NOMO-1 treated with DMSO at 0.1 percent for 48 hours (cell line): ENCODE measurements at regions not wholly inside any gene's neighbourhood (a gene's known extent, or its start where the extent isn't known, plus 50 kb on each side); places are given as distances from the start of the nearest gene placed in this dataset.
"Not testable (repeated sequence)": the region's sequence is repeated elsewhere in the genome, so short reads cannot be mapped to it uniquely, and the experiment has no call there.

Experiments used
- DNase-seq: peaks from one replicate; lab custom pipeline; 2025; ENCODE audit not compliant: unreplicated experiment; lab: John Stamatoyannopoulos, UW

- DNase-seq, result no peak
Observed at GRCh38 chrX:63285375-63285774, 65.8 kb downstream of the SPIN4 start.

GRCh38 chrX:63284659-63285058, 66.5 kb downstream of the SPIN4 start:
- no peak for DNase-seq

- DNase-seq, result no peak
Observed at GRCh38 chrX:63283348-63283747, 67.8 kb downstream of the SPIN4 start.

- no peak for DNase-seq
Observed at GRCh38 chrX:63282828-63283227, 68.3 kb downstream of the SPIN4 start.

GRCh38 chrX:63282077-63282476, 69.1 kb downstream of the SPIN4 start:
- DNase-seq, result no peak

GRCh38 chrX:63281465-63281864, 69.7 kb downstream of the SPIN4 start:
- no peak for DNase-seq

GRCh38 chrX:63277394-63277793, 73.7 kb downstream of the SPIN4 start:
- DNase-seq, result not testable (repeated sequence)

- DNase-seq, result no peak
Observed at GRCh38 chrX:63275127-63275526, 76.0 kb downstream of the SPIN4 start.

GRCh38 chrX:63270873-63271272, 80.3 kb downstream of the SPIN4 start:
- DNase-seq, result no peak

GRCh38 chrX:63258144-63258543, 93.0 kb downstream of the SPIN4 start:
- no peak for DNase-seq

GRCh38 chrX:63250253-63250868, 100.8 kb downstream of the SPIN4 start:
- no peak for DNase-seq

- DNase-seq, result not testable (repeated sequence)
Observed at GRCh38 chrX:63242689-63243088, 108.4 kb downstream of the SPIN4 start.

- not testable (repeated sequence) for DNase-seq
Observed at GRCh38 chrX:63235963-63236362, 115.2 kb downstream of the SPIN4 start.

GRCh38 chrX:63233013-63233412, 118.1 kb downstream of the SPIN4 start:
- not testable (repeated sequence) for DNase-seq

- DNase-seq, result not testable (repeated sequence)
Observed at GRCh38 chrX:63218202-63218601, 132.9 kb downstream of the SPIN4 start.

GRCh38 chrX:63217549-63217948, 133.6 kb downstream of the SPIN4 start:
- not testable (repeated sequence) for DNase-seq

GRCh38 chrX:63209645-63210044, 141.5 kb downstream of the SPIN4 start:
- DNase-seq, result not testable (repeated sequence)

- not testable (repeated sequence) for DNase-seq
Observed at GRCh38 chrX:63209128-63209527, 142.0 kb downstream of the SPIN4 start.

- DNase-seq, result not testable (repeated sequence)
Observed at GRCh38 chrX:63204266-63205074, 146.7 kb downstream of the SPIN4 start.

GRCh38 chrX:63201987-63202386, 149.1 kb downstream of the SPIN4 start:
- DNase-seq, result not testable (repeated sequence)

GRCh38 chrX:63198693-63199092, 152.4 kb downstream of the SPIN4 start:
- not testable (repeated sequence) for DNase-seq

GRCh38 chrX:63192366-63193041, 158.6 kb downstream of the SPIN4 start:
- DNase-seq, result not testable (repeated sequence)
